HCT116 (cell line): ENCODE measurements at regions not wholly inside any gene's neighbourhood (a gene's known extent, or its start where the extent isn't known, plus 50 kb on each side); places are given as distances from the start of the nearest gene placed in this dataset.

ENCODE experiments used
- ATAC-seq: fragments of 200-7000 bp; cut with Tn5 transposase; 2 replicates; pipeline ENCODE4 v1.9.1; 2020; ENCODE audit warnings: mild to moderate bottlenecking, moderate library complexity
- BruUV-seq: library from RNA; stranded (reverse); fragments of 400-500 nt; replicated peaks from 2 replicates; lab custom pipeline; 2021; lab: Mats Ljungman, UMichigan
- CTCF ChIA-PET: fragments of 300-600 bp; sonication (Branson Sonifier 250); formaldehyde crosslinking; loops from one replicate; lab custom pipeline; 2021; ENCODE audit warnings: antibody characterized with exemption; lab: Charles Lee
- POLR2A ChIA-PET: fragments of 300-600, 350-600 bp; sonication (Branson Sonifier 250); formaldehyde crosslinking; loops from one replicate; lab custom pipeline; 2021; ENCODE audit warnings: antibody characterized with exemption; lab: Charles Lee
- RAD21 ChIA-PET, 2 experiments: fragments of 300-600 bp; sonication (Branson Sonifier 250); formaldehyde crosslinking; loops; one replicate each; lab custom pipeline; 2023; ENCODE audit warnings: low total read pairs in 2 of 2; ENCODE audit not compliant: uncharacterized antibody in 2 of 2, unreplicated experiment in 2 of 2, low non-redundant PET in 1 of 2; lab: Charles Lee
- DNase-seq: peaks from one replicate; pipeline ENCODE4 v3.0.0-alpha.2; 2010; ENCODE audit warnings: low read depth, low spot score
- H2AFZ ChIP-seq: fragments of 200-600 bp; shearing (Covaris generic), sonication (generic); 2 replicates; pipeline ENCODE4 v1.6.1; 2017; ENCODE audit warnings: low read depth, mixed run types, mixed read lengths, antibody characterized with exemption, low read length; ENCODE audit not compliant: poor library complexity, severe bottlenecking
- H3K27ac ChIP-seq: 2 replicates; pipeline ENCODE4 v1.5.1; 2012; ENCODE audit warnings: low read depth, low read length
- H3K27me3 ChIP-seq: fragments of 200-600 bp; sonication (generic); 2 replicates; pipeline ENCODE4 v1.6.1; 2016; ENCODE audit warnings: mixed run types, low read length, mixed read lengths; ENCODE audit not compliant: insufficient read depth
- H3K36me3 ChIP-seq, 2 experiments: fragments of 200-500 bp in 1 of 2; fragments of 200-600 bp in 1 of 2; sonication (Bioruptor generic) in 1 of 2; sonication (generic) in 1 of 2; 2 replicates each; pipeline versions ENCODE4 v1.5.1 to v1.6.1; 2014 to 2016; ENCODE audit warnings: low read length in 2 of 2, inconsistent platforms in 1 of 2, mixed read lengths in 1 of 2, mixed run types in 1 of 2; ENCODE audit not compliant: insufficient read depth in 2 of 2, control insufficient read depth in 1 of 2
- H3K4me1 ChIP-seq, 2 experiments: fragments of 200-600 bp in 1 of 2; sonication (generic) in 1 of 2; 2 replicates each; pipeline versions ENCODE4 v1.5.1 to v1.6.1; 2012 to 2017; ENCODE audit warnings: low read length in 2 of 2, inconsistent platforms in 1 of 2, mild to moderate bottlenecking in 1 of 2, mixed read lengths in 1 of 2, mixed run types in 1 of 2, moderate library complexity in 1 of 2; ENCODE audit not compliant: insufficient read depth in 2 of 2, control insufficient read depth in 1 of 2
- H3K4me2 ChIP-seq: fragments of 200-600 bp; sonication (generic); 2 replicates; pipeline ENCODE4 v1.6.1; 2017; ENCODE audit warnings: mixed run types, low read length, mixed read lengths
- H3K4me3 ChIP-seq, 2 experiments: fragments of 200-600 bp in 1 of 2; sonication (generic) in 1 of 2; replicated peaks in 1 of 2; 2 replicates each; pipeline ENCODE4 v1.5.1; 2011 to 2016; ENCODE audit warnings: low read length in 2 of 2, control low read depth in 1 of 2, low read depth in 1 of 2, mild to moderate bottlenecking in 1 of 2, mixed read lengths in 1 of 2, mixed run types in 1 of 2
- H3K79me2 ChIP-seq: fragments of 200-600 bp; sonication (generic); 2 replicates; pipeline ENCODE4 v1.6.1; 2017; ENCODE audit warnings: mild to moderate bottlenecking, mixed run types, low read length, moderate library complexity, mixed read lengths; ENCODE audit not compliant: insufficient read depth
- H3K9ac ChIP-seq: fragments of 200-600 bp; sonication (generic); 2 replicates; pipeline ENCODE4 v1.6.1; 2016; ENCODE audit warnings: low read length, mixed read lengths
- H3K9me2 ChIP-seq: fragments of 200-600 bp; sonication (generic), shearing (Covaris generic); 2 replicates; pipeline ENCODE4 v1.6.1; 2017; ENCODE audit warnings: mixed run types, mild to moderate bottlenecking, moderate library complexity; ENCODE audit not compliant: insufficient read depth
- H3K9me3 ChIP-seq, 2 experiments: fragments of 200-500 bp in 1 of 2; fragments of 200-600 bp in 1 of 2; sonication (Bioruptor generic) in 1 of 2; sonication (generic) in 1 of 2; 2 replicates each; pipeline ENCODE4 v1.6.1; 2014 to 2017; ENCODE audit warnings: low read length in 2 of 2, mixed read lengths in 2 of 2, inconsistent platforms in 1 of 2, low read depth in 1 of 2, mild to moderate bottlenecking in 1 of 2, mixed run types in 1 of 2, moderate library complexity in 1 of 2; ENCODE audit not compliant: control insufficient read depth in 1 of 2, insufficient read depth in 1 of 2
- H4K20me1 ChIP-seq: fragments of 200-600 bp; sonication (generic), shearing (Covaris generic); 2 replicates; pipeline ENCODE4 v1.6.1; 2017; ENCODE audit warnings: mixed run types, mild to moderate bottlenecking, moderate library complexity; ENCODE audit not compliant: insufficient read depth
- ATF3 ChIP-seq: IDR thresholded peaks from 2 replicates; pipeline ENCODE4 v1.6.1; 2012
- CBX3 ChIP-seq: IDR thresholded peaks from 2 replicates; pipeline ENCODE4 v1.6.1; 2012; ENCODE audit warnings: low read depth
- EZH2 ChIP-seq: fragments of 200-600 bp; sonication (generic); IDR thresholded peaks from 2 replicates; pipeline ENCODE4 v1.6.1; 2017; ENCODE audit warnings: antibody characterized with exemption, mixed run types
- EZH2phosphoT487 ChIP-seq: fragments of 200-600 bp; IDR thresholded peaks from 2 replicates; pipeline ENCODE4 v1.6.1; 2018; ENCODE audit warnings: antibody characterized with exemption, borderline replicate concordance
- TCF7L2 ChIP-seq: IDR thresholded peaks from 2 replicates; pipeline ENCODE4 v1.7.0; 2011; ENCODE audit warnings: borderline replicate concordance, inconsistent platforms; ENCODE audit not compliant: insufficient read depth, insufficient read length; ENCODE audit errors: extremely low read depth
- ZBTB33 ChIP-seq: IDR thresholded peaks from 2 replicates; pipeline ENCODE4 v1.6.1; 2011; ENCODE audit warnings: mild to moderate bottlenecking, low read length, moderate library complexity; ENCODE audit not compliant: insufficient replicate concordance; ENCODE audit errors: extremely low read depth
- ZFX ChIP-seq: fragments of 450-650 bp; IDR thresholded peaks from 2 replicates; pipeline ENCODE4 v1.6.1; 2017
- intact Hi-C: fragments of 100-400 bp; cut with micrococcal nuclease; formaldehyde crosslinking; loops from 2 replicates; pipeline ENCODE4 v1.10.0; 2022

GRCh38 chr3:182241196-182241765, 529.6 kb downstream of the SOX2 start:
- ChIA-PET CTCF (interaction anchor here (1.4 kb wide), 1 partner anchor 443 kb away, joined by 3 read pairs; no protein-coding TSS in a partner anchor), RAD21 (no interaction called here)
- Histone ChIP-seq H3K79me2 (no peaks in the 10 kb centered on the region), H3K4me1 (no peaks in the 10 kb centered on the region), H3K27ac (no peak overlapping the region), H4K20me1 (no peaks in the 10 kb centered on the region), H3K36me3 (no peaks in the 10 kb centered on the region), H3K9ac (no peak overlapping the region), H2AFZ (no peak overlapping the region), H3K4me2 (no peak overlapping the region), H3K4me3 (no peak overlapping the region)
- DNase-seq, result no peak
- TF ChIP-seq CBX3 (no peak), TCF7L2 (no peak), EZH2phosphoT487 (no peak), EZH2 (no peak), ZFX (no peak), ATF3 (no peak), ZBTB33 (no peak)
- TF ChIP-seq, all 23 proteins: peak for 0
- BruUV-seq, result no TSS peak
- no peaks in the 10 kb centered on the region for H3K27me3 ChIP-seq
- H3K9me3 ChIP-seq, result no peaks in the 10 kb centered on the region
- no peak for ATAC-seq
- POLR2A ChIA-PET, result no interaction called here
- no peaks in the 10 kb centered on the region for H3K9me2 ChIP-seq
- intact Hi-C loops, result no loop called here
